Prostate gland (tissue), 2 donors: ENCODE measurements at regions not wholly inside any gene's neighbourhood (a gene's known extent, or its start where the extent isn't known, plus 50 kb on each side); places are given as distances from the start of the nearest gene placed in this dataset.

ENCODE experiments used
- DNase-seq: peaks from one replicate; pipeline ENCODE4 v3.0.0-alpha.2; 2019; ENCODE audit warnings: low spot score
- H3K27ac ChIP-seq, 2 donors: fragments of 200-600 bp; sonication (generic); 2 replicates each; pipeline ENCODE4 v1.5.1; 2017 to 2019
- H3K27me3 ChIP-seq: fragments of 200-600 bp; sonication (generic); replicated peaks from 2 replicates; pipeline ENCODE4 v1.5.1; 2019; ENCODE audit not compliant: insufficient read depth
- H3K36me3 ChIP-seq, 2 donors: fragments of 200-600 bp; sonication (generic); 1 replicate in 1 of 2; 2 replicates in 1 of 2; pipeline versions ENCODE4 v1.5.1 to v1.8.1; 2017 to 2019
- H3K4me1 ChIP-seq: fragments of 200-600 bp; sonication (generic); replicated peaks from 2 replicates; pipeline ENCODE4 v1.5.1; 2019
- H3K4me3 ChIP-seq, 2 donors: fragments of 200-600 bp; sonication (generic); 2 replicates each; pipeline ENCODE4 v1.5.1; 2017 to 2019
- H3K9me3 ChIP-seq: fragments of 200-600 bp; sonication (generic); 2 replicates; pipeline ENCODE4 v1.5.1; 2017
- POLR2A ChIP-seq: fragments of 450-650 bp; IDR thresholded peaks from one replicate; pipeline ENCODE4 v1.6.1; 2016; ENCODE audit warnings: antibody characterized with exemption, mild to moderate bottlenecking
- POLR2AphosphoS5 ChIP-seq: sonication (generic); formaldehyde crosslinking; IDR thresholded peaks from one replicate; pipeline ENCODE4 v1.6.1; 2017; ENCODE audit warnings: antibody characterized with exemption
- WGBS: methylation state at CpG from one replicate; pipeline ENCODE4 v1.1.5; 2018; 5-methylcytosine and 5-hydroxymethylcytosine counted together
- intact Hi-C: fragments of 100-400 bp; cut with DNase I; formaldehyde crosslinking; loops from one replicate; pipeline ENCODE4 v1.14.2; 2022
- TF ChIP-seq, protein P1 (sequence below), 4 experiments: fragments of 200-600 bp in 2 of 4; fragments of 450-650 bp in 2 of 4; sonication (generic) in 2 of 4; IDR thresholded peaks; 1 replicate in 3 of 4; 2 replicates in 1 of 4; pipeline ENCODE4 v1.5.1; 2016 to 2019; ENCODE audit warnings: antibody characterized with exemption in 4 of 4, mild to moderate bottlenecking in 2 of 4, moderate library complexity in 2 of 4

DNA sequence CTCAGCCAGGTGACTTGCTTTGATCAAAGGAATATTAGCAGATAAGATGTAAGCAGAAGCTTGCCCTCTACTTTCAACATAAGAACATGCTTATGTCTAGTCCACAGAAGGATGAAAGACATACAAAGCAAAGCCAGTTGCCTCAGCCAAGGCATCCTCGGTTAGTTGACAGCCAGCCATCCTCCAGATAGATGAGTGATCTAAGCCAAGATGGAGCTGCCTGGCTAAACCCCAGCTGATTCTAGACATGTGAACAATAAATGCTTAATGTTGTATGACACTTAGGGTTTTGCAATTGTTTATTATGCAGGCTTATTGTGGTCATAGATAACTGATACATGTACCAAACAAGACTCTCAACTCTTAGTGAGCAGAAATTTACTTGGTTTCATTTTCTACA lies 157.6 kb upstream of the TMTC2 start:
- Histone ChIP-seq H3K36me3 (no peaks in the 10 kb centered on the region), H3K4me1 (no peaks in the 10 kb centered on the region), H3K27ac (no peak overlapping the region), H3K9me3 (no peaks in the 10 kb centered on the region), H3K4me3 (no peak overlapping the region), H3K27me3 (no peaks in the 10 kb centered on the region)
- 44% methylated on average over 1 of the region's 1 CpG for WGBS
- TF ChIP-seq, protein P1, sequence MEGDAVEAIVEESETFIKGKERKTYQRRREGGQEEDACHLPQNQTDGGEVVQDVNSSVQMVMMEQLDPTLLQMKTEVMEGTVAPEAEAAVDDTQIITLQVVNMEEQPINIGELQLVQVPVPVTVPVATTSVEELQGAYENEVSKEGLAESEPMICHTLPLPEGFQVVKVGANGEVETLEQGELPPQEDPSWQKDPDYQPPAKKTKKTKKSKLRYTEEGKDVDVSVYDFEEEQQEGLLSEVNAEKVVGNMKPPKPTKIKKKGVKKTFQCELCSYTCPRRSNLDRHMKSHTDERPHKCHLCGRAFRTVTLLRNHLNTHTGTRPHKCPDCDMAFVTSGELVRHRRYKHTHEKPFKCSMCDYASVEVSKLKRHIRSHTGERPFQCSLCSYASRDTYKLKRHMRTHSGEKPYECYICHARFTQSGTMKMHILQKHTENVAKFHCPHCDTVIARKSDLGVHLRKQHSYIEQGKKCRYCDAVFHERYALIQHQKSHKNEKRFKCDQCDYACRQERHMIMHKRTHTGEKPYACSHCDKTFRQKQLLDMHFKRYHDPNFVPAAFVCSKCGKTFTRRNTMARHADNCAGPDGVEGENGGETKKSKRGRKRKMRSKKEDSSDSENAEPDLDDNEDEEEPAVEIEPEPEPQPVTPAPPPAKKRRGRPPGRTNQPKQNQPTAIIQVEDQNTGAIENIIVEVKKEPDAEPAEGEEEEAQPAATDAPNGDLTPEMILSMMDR (IDR thresholded peaks at IDR 0.05): no peak
- TF ChIP-seq POLR2A (no peak), POLR2AphosphoS5 (no peak)
- DNase-seq: no peak
- intact Hi-C loops: loop anchor here (10.0 kb wide), 1 partner anchor 1976 kb away; no protein-coding TSS in a partner anchor

DNA sequence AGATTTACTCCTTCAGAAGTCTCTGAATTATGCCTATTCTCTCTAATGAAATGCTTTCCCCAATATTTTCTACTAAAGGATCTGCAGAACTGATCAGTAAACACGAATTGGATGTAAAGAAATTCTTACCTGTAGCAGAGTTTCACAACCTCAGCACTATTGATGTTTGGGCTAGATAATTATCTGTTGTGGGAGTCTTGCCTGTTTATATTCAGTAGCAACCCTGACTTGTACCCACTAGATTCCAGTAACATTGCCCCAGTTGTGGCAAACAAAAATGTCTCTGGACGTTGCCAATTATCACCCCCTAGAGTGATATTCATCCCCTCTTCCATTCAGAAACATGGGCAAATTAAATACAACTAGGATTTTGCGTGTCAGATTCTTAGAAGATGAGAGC lies 156.8 kb upstream of the TMTC2 start:
- Histone ChIP-seq H3K36me3 (no peaks in the 10 kb centered on the region), H3K4me1 (no peaks in the 10 kb centered on the region), H3K9me3 (no peaks in the 10 kb centered on the region), H3K27ac (no peak overlapping the region), H3K27me3 (no peaks in the 10 kb centered on the region), H3K4me3 (no peak overlapping the region)
- TF ChIP-seq, protein P1 (IDR thresholded peaks at IDR 0.05): no peak
- TF ChIP-seq POLR2A: no peak
- TF ChIP-seq POLR2AphosphoS5: no peak
- no peak for DNase-seq
- intact Hi-C loops: loop anchor here (10.0 kb wide), 1 partner anchor 1975 kb away; no protein-coding TSS in a partner anchor
- 73% methylated on average over 3 of the region's 3 CpGs for WGBS

DNA sequence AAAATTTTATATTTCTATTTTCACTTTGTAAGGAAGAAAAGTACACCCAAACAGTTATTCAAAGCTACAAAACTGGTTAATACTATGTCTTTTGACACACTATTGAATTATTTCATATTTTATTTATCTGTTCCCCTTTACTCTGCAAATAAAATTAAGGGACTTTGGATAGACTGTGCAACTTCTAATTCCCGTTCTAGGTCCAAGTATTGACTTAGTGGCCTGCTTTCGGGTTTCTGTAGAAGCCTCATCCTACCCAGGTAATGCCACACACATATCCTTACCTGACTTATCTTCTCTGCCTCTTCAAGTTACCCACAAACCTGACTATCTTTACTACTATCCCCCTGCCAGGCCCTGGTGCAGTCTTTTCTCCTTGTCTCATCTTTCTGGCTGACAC lies 156.3 kb upstream of the TMTC2 start:
- 84% methylated on average over 2 of the region's 2 CpGs for WGBS
- intact Hi-C loops: no loop called here
- DNase-seq: no peak
- TF ChIP-seq POLR2A (no peak), POLR2AphosphoS5 (no peak)
- TF ChIP-seq, protein P1 (IDR thresholded peaks at IDR 0.05): no peak
- no peaks in the 10 kb centered on the region for H3K4me1 ChIP-seq
- no peaks in the 10 kb centered on the region for H3K36me3 ChIP-seq
- H3K27ac ChIP-seq: no peak overlapping the region
- H3K9me3 ChIP-seq: no peaks in the 10 kb centered on the region
- no peak overlapping the region for H3K4me3 ChIP-seq
- H3K27me3 ChIP-seq: no peaks in the 10 kb centered on the region

DNA sequence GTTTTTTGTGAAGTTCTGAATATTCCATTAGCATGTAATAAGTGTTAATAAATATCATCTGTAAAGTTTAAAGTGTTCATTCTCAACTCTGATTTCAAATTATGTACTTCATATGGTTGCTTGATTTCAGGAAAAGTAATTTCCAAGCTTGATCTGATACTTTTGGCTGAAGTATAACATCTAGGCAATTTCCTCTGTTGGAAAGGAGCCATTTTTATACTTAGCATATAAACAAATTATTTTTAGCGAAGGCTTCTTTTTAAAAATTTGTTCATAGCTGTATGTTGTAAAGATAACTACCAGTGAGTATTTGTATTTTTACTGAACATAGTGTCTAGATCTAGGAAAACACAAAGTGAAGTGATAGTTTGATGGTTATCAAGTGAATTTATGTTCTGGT lies 153.4 kb upstream of the TMTC2 start:
- H3K27me3 ChIP-seq: no peaks in the 10 kb centered on the region
- H3K4me3 ChIP-seq: no peak overlapping the region
- intact Hi-C loops: no loop called here
- no peak for DNase-seq
- no peaks in the 10 kb centered on the region for H3K36me3 ChIP-seq
- no peaks in the 10 kb centered on the region for H3K4me1 ChIP-seq
- H3K27ac ChIP-seq: no peak overlapping the region
- TF ChIP-seq, protein P1 (IDR thresholded peaks at IDR 0.05): no peak
- TF ChIP-seq POLR2AphosphoS5 (no peak), POLR2A (no peak)
- WGBS: 51% methylated on average over 1 of the region's 1 CpG
- no peaks in the 10 kb centered on the region for H3K9me3 ChIP-seq

DNA sequence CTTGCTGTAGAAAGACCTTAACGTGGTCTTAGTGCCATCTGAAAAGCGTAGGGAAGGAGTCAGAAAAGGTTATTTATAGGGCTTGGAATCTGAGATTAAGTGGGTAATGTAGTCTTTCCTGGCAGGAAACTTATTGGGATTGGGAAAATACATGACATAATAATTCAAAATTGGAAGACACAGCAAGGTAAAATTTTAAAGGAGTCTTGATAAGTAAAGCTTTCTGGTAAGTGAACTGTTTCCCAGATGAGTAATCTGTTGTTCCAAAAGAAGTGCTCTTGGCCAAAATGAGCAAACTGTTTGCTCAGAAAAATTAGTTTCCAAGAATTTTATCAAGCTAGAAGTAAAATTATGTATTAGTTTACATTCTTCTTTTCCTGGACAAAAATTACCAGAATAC lies 149.3 kb upstream of the TMTC2 start:
- no peaks in the 10 kb centered on the region for H3K27me3 ChIP-seq
- 61% methylated on average over 2 of the region's 2 CpGs for WGBS
- no peak for DNase-seq
- H3K36me3 ChIP-seq: no peaks in the 10 kb centered on the region
- TF ChIP-seq POLR2A (no peak), POLR2AphosphoS5 (no peak)
- TF ChIP-seq, protein P1 (IDR thresholded peaks at IDR 0.05): no peak
- no peak overlapping the region for H3K27ac ChIP-seq
- H3K4me1 ChIP-seq: no peaks in the 10 kb centered on the region
- H3K9me3 ChIP-seq: no peaks in the 10 kb centered on the region
- intact Hi-C loops: no loop called here
- H3K4me3 ChIP-seq: no peak overlapping the region
